GM12873 (cell line): ENCODE measurements at regions not wholly inside any gene's neighbourhood (a gene's known extent, or its start where the extent isn't known, plus 50 kb on each side); places are given as distances from the start of the nearest gene placed in this dataset.

Source experiments
- TF ChIP-seq, protein P1 (sequence below): IDR thresholded peaks from 2 replicates; pipeline ENCODE4 v1.5.1; 2012; ENCODE audit warnings: low read depth, mild to moderate bottlenecking, moderate library complexity, low read length, control low read depth; ENCODE audit not compliant: insufficient read depth; ENCODE audit errors: missing control alignments

DNA sequence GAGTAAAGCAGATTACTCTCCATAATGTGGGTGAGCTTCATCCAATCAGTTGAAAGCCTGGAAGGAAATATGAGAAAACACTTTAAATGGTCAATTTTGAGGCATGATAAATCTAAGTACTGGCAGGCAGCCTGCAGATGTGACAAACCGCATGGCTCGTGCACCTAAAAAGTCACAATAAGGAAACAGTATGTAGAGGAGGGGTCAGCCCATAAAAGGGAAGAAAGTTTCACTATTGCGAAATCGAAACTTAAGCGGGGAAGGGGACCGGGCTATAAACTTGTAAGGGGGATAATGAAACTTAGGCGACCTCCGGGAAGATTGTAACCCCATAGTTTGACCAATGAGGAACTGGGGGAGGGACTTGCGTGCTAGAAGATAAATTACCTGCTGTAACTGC, 109.8 kb downstream of the PLPPR4 start:
- TF ChIP-seq, protein P1, sequence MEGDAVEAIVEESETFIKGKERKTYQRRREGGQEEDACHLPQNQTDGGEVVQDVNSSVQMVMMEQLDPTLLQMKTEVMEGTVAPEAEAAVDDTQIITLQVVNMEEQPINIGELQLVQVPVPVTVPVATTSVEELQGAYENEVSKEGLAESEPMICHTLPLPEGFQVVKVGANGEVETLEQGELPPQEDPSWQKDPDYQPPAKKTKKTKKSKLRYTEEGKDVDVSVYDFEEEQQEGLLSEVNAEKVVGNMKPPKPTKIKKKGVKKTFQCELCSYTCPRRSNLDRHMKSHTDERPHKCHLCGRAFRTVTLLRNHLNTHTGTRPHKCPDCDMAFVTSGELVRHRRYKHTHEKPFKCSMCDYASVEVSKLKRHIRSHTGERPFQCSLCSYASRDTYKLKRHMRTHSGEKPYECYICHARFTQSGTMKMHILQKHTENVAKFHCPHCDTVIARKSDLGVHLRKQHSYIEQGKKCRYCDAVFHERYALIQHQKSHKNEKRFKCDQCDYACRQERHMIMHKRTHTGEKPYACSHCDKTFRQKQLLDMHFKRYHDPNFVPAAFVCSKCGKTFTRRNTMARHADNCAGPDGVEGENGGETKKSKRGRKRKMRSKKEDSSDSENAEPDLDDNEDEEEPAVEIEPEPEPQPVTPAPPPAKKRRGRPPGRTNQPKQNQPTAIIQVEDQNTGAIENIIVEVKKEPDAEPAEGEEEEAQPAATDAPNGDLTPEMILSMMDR = no peak

DNA sequence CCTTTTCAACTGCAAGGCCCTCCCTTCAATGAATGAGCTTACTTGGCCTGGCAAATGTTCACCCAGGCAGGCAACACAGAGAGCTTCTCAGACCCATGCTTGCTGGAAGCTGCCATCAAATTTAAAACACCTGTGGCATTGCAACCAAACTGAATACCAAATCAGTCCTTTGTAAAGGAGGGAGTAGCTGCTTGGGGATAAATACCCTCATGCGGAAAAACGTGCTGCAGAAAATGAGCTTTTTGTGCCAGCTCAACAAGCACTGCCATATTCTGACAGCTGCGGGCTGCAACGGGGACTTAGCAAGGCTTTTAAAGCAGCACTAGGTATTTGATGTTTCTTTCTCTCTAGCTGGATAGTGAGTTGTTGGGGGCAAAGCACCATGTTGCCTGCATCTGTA, 119.7 kb downstream of the PLPPR4 start:
- TF ChIP-seq, protein P1 = no peak

DNA sequence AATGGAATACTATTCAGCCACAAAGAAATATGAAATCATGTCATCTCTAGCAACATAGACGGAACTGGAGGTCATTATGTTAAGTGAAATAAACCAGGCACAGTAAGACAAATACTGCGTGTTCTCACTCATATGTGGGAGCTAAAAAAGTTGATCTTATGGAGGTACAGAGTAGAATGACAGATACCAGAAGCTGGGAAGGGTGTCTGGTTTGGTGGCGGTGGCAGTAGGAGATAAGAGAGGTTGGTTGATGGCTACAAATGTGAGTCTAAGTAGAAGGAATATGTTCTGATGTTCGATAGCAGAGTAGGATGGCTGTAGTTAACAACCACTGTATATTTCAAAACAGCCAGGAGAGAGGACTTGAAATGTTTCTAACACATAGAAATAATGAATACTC, 121.6 kb downstream of the PLPPR4 start:
- TF ChIP-seq, protein P1 = no peak

DNA sequence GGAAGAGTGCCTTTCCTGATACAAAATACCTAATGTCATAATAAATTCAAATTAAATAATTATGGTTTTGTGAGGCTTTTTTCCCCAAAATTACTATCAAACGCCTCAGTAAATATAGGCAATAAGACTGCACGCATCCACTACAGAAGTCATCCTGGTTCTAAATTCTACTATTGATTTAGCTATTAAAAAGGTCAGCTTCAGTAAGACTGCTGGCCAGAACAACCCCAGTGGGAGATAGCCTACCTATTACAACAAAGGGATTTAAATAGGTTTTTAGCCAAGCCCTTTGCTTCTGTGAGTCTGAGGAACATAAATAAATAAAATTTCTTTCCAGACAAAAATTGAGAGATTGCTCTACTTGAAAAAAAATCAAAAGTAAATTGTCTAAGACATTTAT, 132.1 kb downstream of the PLPPR4 start:
- TF ChIP-seq, protein P1 = no peak

DNA sequence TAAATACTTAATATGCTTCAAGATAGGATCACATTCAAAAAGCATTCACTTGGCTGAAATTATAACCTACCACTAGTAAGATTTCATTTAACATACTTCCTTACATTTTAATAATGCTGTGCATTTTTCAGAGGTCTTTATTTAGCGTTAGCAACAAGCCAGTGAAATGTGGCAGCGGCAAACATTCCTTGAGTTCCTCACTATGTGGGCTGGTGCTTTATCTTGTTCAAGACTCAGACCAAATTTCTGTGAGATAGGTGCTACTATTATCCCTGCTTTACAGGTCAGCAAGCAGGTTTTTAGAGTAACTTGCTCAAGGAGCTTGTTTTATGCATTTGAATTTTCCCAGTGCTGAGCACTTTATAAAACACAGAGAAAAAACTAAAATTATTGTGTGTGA, 132.7 kb downstream of the PLPPR4 start:
- TF ChIP-seq, protein P1 = no peak

DNA sequence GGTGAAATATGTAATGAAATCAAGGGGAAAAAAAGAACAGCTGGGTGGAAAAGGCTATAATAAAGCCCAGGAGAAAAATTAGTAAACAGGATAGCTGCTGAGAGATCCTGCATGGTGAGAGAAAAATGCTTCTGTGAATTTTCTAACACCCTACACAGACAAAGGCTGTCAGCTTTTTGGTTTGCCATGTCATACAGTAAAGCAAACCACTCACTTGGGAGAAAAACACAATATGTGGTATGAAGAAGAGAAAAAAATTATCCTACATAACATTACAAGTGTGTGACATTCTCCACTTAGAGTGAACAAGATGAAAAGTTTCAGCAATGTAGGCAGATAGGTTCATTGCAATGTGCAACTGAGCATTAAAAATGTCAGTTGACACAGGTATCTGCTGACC, 133.6 kb downstream of the PLPPR4 start:
- TF ChIP-seq, protein P1 = no peak

DNA sequence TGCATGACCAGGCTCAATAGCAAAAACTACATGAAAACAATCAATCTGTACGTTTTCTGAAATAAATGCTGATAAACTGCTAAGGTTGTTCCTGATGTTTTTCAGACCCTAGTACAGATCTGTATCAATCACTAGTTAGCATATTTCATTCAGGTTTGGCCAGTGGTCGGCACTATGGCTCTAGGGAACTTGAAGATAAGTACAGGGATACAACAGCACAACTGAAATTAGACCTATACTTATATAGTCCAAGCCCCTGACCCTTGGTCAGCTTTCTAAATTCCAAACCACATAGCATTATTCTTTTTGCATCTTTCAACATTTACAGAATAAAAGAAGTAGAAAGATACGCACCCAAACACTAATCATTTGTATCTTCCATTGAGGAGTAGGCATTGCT, 142.7 kb downstream of the PLPPR4 start:
- TF ChIP-seq, protein P1 = no peak

DNA sequence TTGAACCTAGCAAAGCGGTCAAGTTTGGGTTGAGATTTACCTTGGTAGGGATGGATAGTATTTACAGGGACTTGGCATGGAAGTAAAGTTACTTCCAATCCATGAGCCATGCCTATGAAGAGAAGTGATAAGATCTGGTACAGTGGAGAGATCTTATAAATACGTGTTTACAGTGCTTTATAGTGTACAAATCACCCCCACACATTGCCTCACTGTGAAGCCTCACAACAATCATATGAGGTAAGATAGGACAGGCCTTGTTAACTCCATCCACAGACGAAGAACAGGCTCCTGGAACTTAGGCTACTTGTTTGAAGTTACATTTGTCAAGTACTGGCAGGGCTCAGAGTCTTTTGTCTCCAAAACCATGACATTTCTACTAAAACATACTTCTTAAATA, 159.8 kb downstream of the PLPPR4 start:
- TF ChIP-seq, protein P1 = no peak
